Fibroblast of the aortic adventitia (primary cell): ENCODE measurements at regions not wholly inside any gene's neighbourhood (a gene's known extent, or its start where the extent isn't known, plus 50 kb on each side); places are given as distances from the start of the nearest gene placed in this dataset.
"Not testable (repeated sequence)": the region's sequence is repeated elsewhere in the genome, so short reads cannot be mapped to it uniquely, and the experiment has no call there.

Source experiments
- DNase-seq: peaks from one replicate; pipeline ENCODE4 v3.0.0-alpha.2; 2010; ENCODE audit warnings: low read depth
- H3K4me3 ChIP-seq: 2 replicates; pipeline ENCODE4 v1.5.1; 2011; ENCODE audit warnings: low read depth, mild to moderate bottlenecking, control low read depth, low read length, moderate library complexity
- TF ChIP-seq, protein P1 (sequence below): IDR thresholded peaks from 2 replicates; pipeline ENCODE4 v1.5.1; 2011; ENCODE audit warnings: mild to moderate bottlenecking, low read length, control low read depth, inconsistent platforms; ENCODE audit not compliant: insufficient read depth

DNA sequence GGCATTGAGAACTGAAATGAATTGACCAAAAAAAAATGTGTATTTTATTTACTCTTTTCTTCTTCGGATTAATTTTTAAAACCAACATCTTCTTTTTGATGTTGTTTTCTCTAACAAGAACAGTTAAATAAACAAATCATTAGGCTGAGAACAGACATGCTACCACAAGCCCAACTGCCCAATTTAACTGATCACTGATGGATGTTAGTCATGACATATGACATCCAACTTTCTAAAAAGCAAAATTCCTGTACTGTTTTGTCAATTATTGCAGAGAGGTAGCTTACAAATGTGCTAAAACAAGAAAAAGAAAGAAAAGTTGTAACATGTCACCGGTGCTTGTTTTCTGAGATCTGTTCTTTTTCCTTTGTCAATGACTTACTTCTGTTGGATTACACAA, 232.1 kb downstream of the C11orf87 start:
- no peak for DNase-seq
- TF ChIP-seq, protein P1, sequence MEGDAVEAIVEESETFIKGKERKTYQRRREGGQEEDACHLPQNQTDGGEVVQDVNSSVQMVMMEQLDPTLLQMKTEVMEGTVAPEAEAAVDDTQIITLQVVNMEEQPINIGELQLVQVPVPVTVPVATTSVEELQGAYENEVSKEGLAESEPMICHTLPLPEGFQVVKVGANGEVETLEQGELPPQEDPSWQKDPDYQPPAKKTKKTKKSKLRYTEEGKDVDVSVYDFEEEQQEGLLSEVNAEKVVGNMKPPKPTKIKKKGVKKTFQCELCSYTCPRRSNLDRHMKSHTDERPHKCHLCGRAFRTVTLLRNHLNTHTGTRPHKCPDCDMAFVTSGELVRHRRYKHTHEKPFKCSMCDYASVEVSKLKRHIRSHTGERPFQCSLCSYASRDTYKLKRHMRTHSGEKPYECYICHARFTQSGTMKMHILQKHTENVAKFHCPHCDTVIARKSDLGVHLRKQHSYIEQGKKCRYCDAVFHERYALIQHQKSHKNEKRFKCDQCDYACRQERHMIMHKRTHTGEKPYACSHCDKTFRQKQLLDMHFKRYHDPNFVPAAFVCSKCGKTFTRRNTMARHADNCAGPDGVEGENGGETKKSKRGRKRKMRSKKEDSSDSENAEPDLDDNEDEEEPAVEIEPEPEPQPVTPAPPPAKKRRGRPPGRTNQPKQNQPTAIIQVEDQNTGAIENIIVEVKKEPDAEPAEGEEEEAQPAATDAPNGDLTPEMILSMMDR: no peak
- H3K4me3 ChIP-seq: no peak overlapping the region

DNA sequence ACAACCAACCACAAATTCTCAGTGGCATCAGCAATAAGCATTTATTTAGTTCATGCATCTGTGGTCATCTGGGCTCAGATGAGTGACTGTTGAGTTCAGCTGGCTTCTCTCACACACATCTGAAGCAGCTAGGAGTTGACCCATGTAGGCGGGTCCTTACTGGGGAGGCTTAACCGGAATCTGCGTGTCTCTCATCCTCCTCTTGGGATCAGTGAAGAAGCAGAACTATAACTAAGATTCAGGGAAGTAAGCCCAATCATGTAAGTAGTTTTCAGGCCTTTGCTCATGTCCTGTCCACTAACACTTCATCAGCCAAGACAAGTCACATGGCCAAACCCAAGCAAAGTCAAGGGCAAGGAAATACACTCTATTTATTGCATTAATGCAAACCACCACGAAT, 236.2 kb downstream of the C11orf87 start:
- no peak for DNase-seq
- no peak overlapping the region for H3K4me3 ChIP-seq
- TF ChIP-seq, protein P1: no peak

DNA sequence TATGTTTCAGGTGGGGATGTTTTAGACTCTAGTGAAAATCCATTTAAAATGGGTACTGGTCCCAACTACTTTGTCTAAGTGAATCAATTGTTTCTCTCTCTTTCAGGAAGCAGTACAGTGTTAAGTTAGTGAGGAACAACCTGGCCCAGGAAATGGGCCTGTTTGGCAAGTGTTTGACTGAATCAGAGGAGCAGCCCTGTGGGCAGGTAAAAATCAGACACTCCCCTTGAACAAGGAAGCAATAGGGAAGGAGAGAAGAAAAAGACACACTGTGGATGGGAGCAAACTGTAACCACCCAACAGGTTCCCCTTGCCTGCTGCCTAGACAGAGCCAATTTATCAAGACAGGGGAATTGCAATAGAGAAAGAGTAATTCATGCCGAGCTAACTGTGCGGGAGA, 245.7 kb downstream of the C11orf87 start:
- TF ChIP-seq, protein P1: no peak
- H3K4me3 ChIP-seq: no peak overlapping the region
- DNase-seq: no peak

DNA sequence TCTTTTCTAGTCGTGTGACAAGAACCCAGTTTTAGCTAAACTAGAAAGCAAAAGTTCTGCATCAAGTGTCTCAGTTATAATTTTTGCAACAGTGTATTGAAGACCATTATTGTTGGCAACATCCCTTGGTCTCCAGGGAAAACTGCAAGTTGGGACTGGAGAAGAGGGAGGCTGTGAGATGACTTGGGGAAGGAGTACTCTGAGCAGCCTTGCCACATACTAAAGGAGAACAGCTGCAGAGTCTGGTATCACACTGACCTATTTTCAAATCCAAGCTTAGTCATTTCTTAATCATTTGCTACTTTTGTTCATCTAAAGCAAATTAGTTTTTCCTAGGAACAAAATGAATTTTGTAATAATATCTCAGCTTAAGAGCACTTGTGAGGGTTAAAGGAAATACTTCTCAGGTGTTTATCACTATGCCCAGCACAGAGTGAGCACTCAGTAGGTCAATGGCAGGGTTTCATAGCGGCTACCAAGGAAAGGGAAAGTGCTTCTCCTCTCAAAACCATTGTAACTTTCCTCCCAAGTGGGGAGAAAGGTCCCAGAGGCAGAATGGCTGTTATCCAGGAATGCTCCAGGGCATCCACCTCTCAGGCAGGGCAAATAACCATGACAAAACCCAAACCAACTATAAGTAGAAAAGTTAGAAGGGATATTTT, 247.1 kb downstream of the C11orf87 start:
- H3K4me3 ChIP-seq: no peak overlapping the region
- TF ChIP-seq, protein P1: no peak
- peak; percentile 2 for DNase-seq

DNA sequence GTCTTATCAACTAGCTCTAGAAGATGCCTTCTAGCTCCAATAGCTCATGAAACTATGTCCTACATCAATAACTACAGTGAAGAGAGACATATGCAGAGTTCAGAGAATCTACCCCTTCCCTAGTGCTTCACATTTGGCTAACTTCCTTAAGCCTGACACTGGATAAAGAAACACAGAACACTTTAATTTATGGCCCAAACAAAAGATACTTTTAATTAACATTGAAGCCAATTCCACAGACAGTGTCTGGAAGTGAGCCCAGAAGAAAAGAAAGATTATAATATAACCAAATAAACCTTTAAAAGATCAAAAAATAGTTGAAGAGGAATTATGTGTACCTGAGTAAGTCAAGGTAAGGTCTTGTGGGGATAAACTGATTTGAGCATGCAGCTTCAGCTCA, 255.2 kb downstream of the C11orf87 start:
- no peak overlapping the region for H3K4me3 ChIP-seq
- TF ChIP-seq, protein P1: no peak
- no peak for DNase-seq

DNA sequence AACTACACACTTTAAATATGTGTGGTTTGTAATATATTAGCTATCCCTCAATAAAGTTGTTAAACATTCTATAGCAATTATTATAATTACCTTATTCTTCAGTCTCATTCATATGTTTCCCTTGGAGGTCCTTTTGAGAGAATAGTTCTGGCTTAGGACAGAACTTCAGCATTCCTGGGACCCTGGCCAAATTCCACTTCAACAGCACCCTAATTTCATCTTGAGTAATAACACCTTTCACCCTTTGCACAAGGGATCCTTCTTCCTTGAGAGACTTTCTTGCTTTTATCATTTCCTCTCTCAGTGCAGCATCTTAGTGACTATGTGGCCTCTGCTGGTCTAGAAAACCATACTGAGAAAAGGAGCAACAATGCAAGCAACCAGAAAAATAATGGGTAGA, 255.9 kb downstream of the C11orf87 start:
- H3K4me3 ChIP-seq: no peak overlapping the region
- TF ChIP-seq, protein P1: no peak
- DNase-seq: no peak

DNA sequence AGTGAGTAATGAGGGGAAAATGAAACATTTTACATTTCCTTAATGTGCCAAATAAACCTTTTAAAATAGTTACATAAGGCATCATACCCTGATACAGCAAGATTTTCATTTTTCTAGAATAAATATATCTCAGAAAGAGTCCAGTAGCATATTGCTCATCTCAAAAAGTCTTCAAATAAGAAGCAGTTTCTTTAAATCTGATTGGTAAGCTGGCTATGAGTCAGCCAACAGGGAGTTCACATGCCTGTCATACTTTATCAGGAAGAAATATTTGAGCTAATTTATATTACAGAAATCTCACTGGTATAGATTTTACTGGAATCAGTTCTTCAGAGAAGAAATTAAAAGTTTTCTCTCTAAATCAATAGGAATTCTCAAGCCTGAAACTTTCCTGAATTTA, 258.1 kb downstream of the C11orf87 start:
- peak; percentile 16 for DNase-seq
- TF ChIP-seq, protein P1: no peak
- no peak overlapping the region for H3K4me3 ChIP-seq

DNA sequence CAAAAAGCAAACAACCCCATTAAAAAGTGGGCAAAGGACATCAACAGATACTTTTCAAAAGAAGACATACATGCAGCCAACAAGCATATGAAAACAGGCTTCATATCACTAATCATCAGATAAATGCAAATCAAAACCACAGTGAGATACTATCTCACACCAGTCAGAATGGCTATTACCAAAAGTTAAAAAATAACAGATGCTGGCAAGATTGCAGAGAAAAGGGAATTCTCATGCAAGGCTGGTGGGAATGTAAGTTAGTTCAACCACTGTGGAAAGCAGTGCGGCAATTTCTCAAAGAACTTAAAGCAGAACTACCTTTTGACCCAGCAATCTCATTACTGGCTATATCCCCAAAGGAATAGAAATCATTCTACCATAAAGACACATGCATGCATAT, 260.8 kb downstream of the C11orf87 start:
- not testable (repeated sequence) for DNase-seq

More for the DNA sequence above, 260.8 kb downstream of the C11orf87 start:
- not testable (repeated sequence) for H3K4me3 ChIP-seq
